ENCODE measurements at regions not wholly inside any gene's neighbourhood (a gene's known extent, or its start where the extent isn't known, plus 50 kb on each side); places are given as distances from the start of the nearest gene placed in this dataset.

- TF ChIP-seq, protein P1, sequence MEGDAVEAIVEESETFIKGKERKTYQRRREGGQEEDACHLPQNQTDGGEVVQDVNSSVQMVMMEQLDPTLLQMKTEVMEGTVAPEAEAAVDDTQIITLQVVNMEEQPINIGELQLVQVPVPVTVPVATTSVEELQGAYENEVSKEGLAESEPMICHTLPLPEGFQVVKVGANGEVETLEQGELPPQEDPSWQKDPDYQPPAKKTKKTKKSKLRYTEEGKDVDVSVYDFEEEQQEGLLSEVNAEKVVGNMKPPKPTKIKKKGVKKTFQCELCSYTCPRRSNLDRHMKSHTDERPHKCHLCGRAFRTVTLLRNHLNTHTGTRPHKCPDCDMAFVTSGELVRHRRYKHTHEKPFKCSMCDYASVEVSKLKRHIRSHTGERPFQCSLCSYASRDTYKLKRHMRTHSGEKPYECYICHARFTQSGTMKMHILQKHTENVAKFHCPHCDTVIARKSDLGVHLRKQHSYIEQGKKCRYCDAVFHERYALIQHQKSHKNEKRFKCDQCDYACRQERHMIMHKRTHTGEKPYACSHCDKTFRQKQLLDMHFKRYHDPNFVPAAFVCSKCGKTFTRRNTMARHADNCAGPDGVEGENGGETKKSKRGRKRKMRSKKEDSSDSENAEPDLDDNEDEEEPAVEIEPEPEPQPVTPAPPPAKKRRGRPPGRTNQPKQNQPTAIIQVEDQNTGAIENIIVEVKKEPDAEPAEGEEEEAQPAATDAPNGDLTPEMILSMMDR (IDR thresholded peaks at IDR 0.05) = no peak
- no peak for TF ChIP-seq EZH2 (IDR thresholded peaks at IDR 0.05)
Measured at GRCh38 chr13:90652036-90652435, 695.5 kb upstream of the MIR17HG start.

Measured in neural progenitor cell (in vitro differentiated cells).